DND-41 (cell line): ENCODE measurements at regions not wholly inside any gene's neighbourhood (a gene's known extent, or its start where the extent isn't known, plus 50 kb on each side); places are given as distances from the start of the nearest gene placed in this dataset.

Source experiments
- CTCF ChIP-seq: IDR thresholded peaks from 2 replicates; pipeline ENCODE4 v1.5.1; 2012; ENCODE audit warnings: borderline replicate concordance, low read length, moderate library complexity, mild to moderate bottlenecking; ENCODE audit not compliant: poor library complexity, severe bottlenecking; ENCODE audit errors: extremely low read depth
- EZH2 ChIP-seq: IDR thresholded peaks from 3 replicates; pipeline ENCODE4 v1.6.1; 2012; ENCODE audit warnings: borderline replicate concordance, low read depth, mild to moderate bottlenecking, moderate library complexity, low read length, inconsistent platforms; ENCODE audit not compliant: severe bottlenecking

GRCh38 chr20:40368876-40369275 is 320.2 kb downstream of the MAFB start:
- no peak for TF ChIP-seq CTCF
- no peak for TF ChIP-seq EZH2
